ENCODE measurements at regions not wholly inside any gene's neighbourhood (a gene's known extent, or its start where the extent isn't known, plus 50 kb on each side); places are given as distances from the start of the nearest gene placed in this dataset.

- no peaks in the 10 kb centered on the region for H3K27me3 ChIP-seq (ENCODE audit: insufficient read depth, low read length)
- no peaks in the 10 kb centered on the region for H3K4me1 ChIP-seq (ENCODE audit: insufficient read depth, low read length)
- peaks cover under 1% of the 10 kb centered on the region; the same call in 1 of the 2 replicates for H3K9me3 ChIP-seq (ENCODE audit: insufficient read depth, low read depth, low read length)
- no peaks in the 10 kb centered on the region for H3K36me3 ChIP-seq (ENCODE audit: insufficient read depth, low read depth, low read length)
- no peak overlapping the region for H3K27ac ChIP-seq (ENCODE audit: low read length)
- H3K4me3 ChIP-seq (ENCODE audit: low read length) = no peak overlapping the region
- no peak overlapping the region for H3K9ac ChIP-seq (ENCODE audit: low read depth, low read length)
Observed at GRCh38 chr10:55485827-55486226, 684.8 kb upstream of the PCDH15 start.

- Histone ChIP-seq H3K4me3 (ENCODE audit: low read length) (no peak overlapping the region), H3K9me3 (ENCODE audit: insufficient read depth, low read depth, low read length) (peaks cover 6% of the 10 kb centered on the region), H3K27ac (ENCODE audit: low read length) (no peak overlapping the region), H3K4me1 (ENCODE audit: insufficient read depth, low read length) (no peaks in the 10 kb centered on the region), H3K36me3 (ENCODE audit: insufficient read depth, low read depth, low read length) (no peaks in the 10 kb centered on the region), H3K27me3 (ENCODE audit: insufficient read depth, low read length) (no peaks in the 10 kb centered on the region), H3K9ac (ENCODE audit: low read depth, low read length) (no peak overlapping the region)
Observed at GRCh38 chr10:55476129-55476528, 675.1 kb upstream of the PCDH15 start.

- H3K36me3 ChIP-seq (ENCODE audit: insufficient read depth, low read depth, low read length) = no peaks in the 10 kb centered on the region
Observed at GRCh38 chr10:55474258-55474657, 673.2 kb upstream of the PCDH15 start.

GRCh38 chr10:55470840-55471239 is 669.8 kb upstream of the PCDH15 start:
- H3K4me3 ChIP-seq (ENCODE audit: low read length) = no peak overlapping the region
- H3K9ac ChIP-seq (ENCODE audit: low read depth, low read length) = no peak overlapping the region
- no peaks in the 10 kb centered on the region; the same call in 1 of the 2 replicates for H3K9me3 ChIP-seq (ENCODE audit: insufficient read depth, low read depth, low read length)
- H3K27ac ChIP-seq (ENCODE audit: low read length) = no peak overlapping the region
- H3K27me3 ChIP-seq (ENCODE audit: insufficient read depth, low read length) = no peaks in the 10 kb centered on the region
- no peaks in the 10 kb centered on the region for H3K36me3 ChIP-seq (ENCODE audit: insufficient read depth, low read depth, low read length)
- no peaks in the 10 kb centered on the region for H3K4me1 ChIP-seq (ENCODE audit: insufficient read depth, low read length)

More at GRCh38 chr10:55474258-55474657, 673.2 kb upstream of the PCDH15 start:
- Histone ChIP-seq H3K27ac (ENCODE audit: low read length) (no peak overlapping the region), H3K9ac (ENCODE audit: low read depth, low read length) (no peak overlapping the region), H3K27me3 (ENCODE audit: insufficient read depth, low read length) (no peaks in the 10 kb centered on the region), H3K4me1 (ENCODE audit: insufficient read depth, low read length) (no peaks in the 10 kb centered on the region), H3K9me3 (ENCODE audit: insufficient read depth, low read depth, low read length) (no peaks in the 10 kb centered on the region; the same call in none of the 2 replicates), H3K4me3 (ENCODE audit: low read length) (no peak overlapping the region)

GRCh38 chr10:55466806-55467504 is 665.9 kb upstream of the PCDH15 start:
- Histone ChIP-seq H3K4me3 (ENCODE audit: low read length) (no peak overlapping the region), H3K9ac (ENCODE audit: low read depth, low read length) (no peak overlapping the region), H3K27ac (ENCODE audit: low read length) (no peak overlapping the region), H3K36me3 (ENCODE audit: insufficient read depth, low read depth, low read length) (no peaks in the 10 kb centered on the region), H3K9me3 (ENCODE audit: insufficient read depth, low read depth, low read length) (no peaks in the 10 kb centered on the region; the same call in 1 of the 2 replicates), H3K4me1 (ENCODE audit: insufficient read depth, low read length) (no peaks in the 10 kb centered on the region), H3K27me3 (ENCODE audit: insufficient read depth, low read length) (no peaks in the 10 kb centered on the region)

- Histone ChIP-seq H3K9ac (ENCODE audit: low read depth, low read length) (no peak overlapping the region), H3K27me3 (ENCODE audit: insufficient read depth, low read length) (no peaks in the 10 kb centered on the region), H3K27ac (ENCODE audit: low read length) (no peak overlapping the region), H3K9me3 (ENCODE audit: insufficient read depth, low read depth, low read length) (no peaks in the 10 kb centered on the region), H3K36me3 (ENCODE audit: insufficient read depth, low read depth, low read length) (no peaks in the 10 kb centered on the region), H3K4me3 (ENCODE audit: low read length) (no peak overlapping the region), H3K4me1 (ENCODE audit: insufficient read depth, low read length) (no peaks in the 10 kb centered on the region)
Observed at GRCh38 chr10:55464083-55464482, 663.1 kb upstream of the PCDH15 start.

GRCh38 chr10:55460008-55460407 is 659.0 kb upstream of the PCDH15 start:
- Histone ChIP-seq H3K27ac (ENCODE audit: low read length) (no peak overlapping the region), H3K36me3 (ENCODE audit: insufficient read depth, low read depth, low read length) (no peaks in the 10 kb centered on the region), H3K4me3 (ENCODE audit: low read length) (no peak overlapping the region), H3K27me3 (ENCODE audit: insufficient read depth, low read length) (no peaks in the 10 kb centered on the region), H3K9ac (ENCODE audit: low read depth, low read length) (no peak overlapping the region), H3K9me3 (ENCODE audit: insufficient read depth, low read depth, low read length) (no peaks in the 10 kb centered on the region), H3K4me1 (ENCODE audit: insufficient read depth, low read length) (no peaks in the 10 kb centered on the region; the same call in 1 of the 2 replicates)

- Histone ChIP-seq H3K27me3 (ENCODE audit: insufficient read depth, low read length) (no peaks in the 10 kb centered on the region), H3K4me1 (ENCODE audit: insufficient read depth, low read length) (no peaks in the 10 kb centered on the region), H3K4me3 (ENCODE audit: low read length) (no peak overlapping the region), H3K9me3 (ENCODE audit: insufficient read depth, low read depth, low read length) (no peaks in the 10 kb centered on the region), H3K9ac (ENCODE audit: low read depth, low read length) (no peak overlapping the region), H3K36me3 (ENCODE audit: insufficient read depth, low read depth, low read length) (no peaks in the 10 kb centered on the region), H3K27ac (ENCODE audit: low read length) (no peak overlapping the region)
Observed at GRCh38 chr10:55449981-55450380, 649.0 kb upstream of the PCDH15 start.

GRCh38 chr10:55446441-55447002 is 645.5 kb upstream of the PCDH15 start:
- Histone ChIP-seq H3K4me1 (ENCODE audit: insufficient read depth, low read length) (no peaks in the 10 kb centered on the region), H3K9me3 (ENCODE audit: insufficient read depth, low read depth, low read length) (no peaks in the 10 kb centered on the region), H3K27me3 (ENCODE audit: insufficient read depth, low read length) (no peaks in the 10 kb centered on the region), H3K9ac (ENCODE audit: low read depth, low read length) (no peak overlapping the region), H3K4me3 (ENCODE audit: low read length) (no peak overlapping the region), H3K36me3 (ENCODE audit: insufficient read depth, low read depth, low read length) (no peaks in the 10 kb centered on the region), H3K27ac (ENCODE audit: low read length) (no peak overlapping the region)

GRCh38 chr10:55441777-55442176 is 640.7 kb upstream of the PCDH15 start:
- Histone ChIP-seq H3K27ac (ENCODE audit: low read length) (no peak overlapping the region), H3K4me1 (ENCODE audit: insufficient read depth, low read length) (no peaks in the 10 kb centered on the region), H3K4me3 (ENCODE audit: low read length) (no peak overlapping the region), H3K9ac (ENCODE audit: low read depth, low read length) (no peak overlapping the region), H3K9me3 (ENCODE audit: insufficient read depth, low read depth, low read length) (no peaks in the 10 kb centered on the region), H3K36me3 (ENCODE audit: insufficient read depth, low read depth, low read length) (no peaks in the 10 kb centered on the region), H3K27me3 (ENCODE audit: insufficient read depth, low read length) (no peaks in the 10 kb centered on the region)

GRCh38 chr10:55426138-55426537 is 625.1 kb upstream of the PCDH15 start:
- Histone ChIP-seq H3K9ac (ENCODE audit: low read depth, low read length) (no peak overlapping the region), H3K27ac (ENCODE audit: low read length) (no peak overlapping the region), H3K4me3 (ENCODE audit: low read length) (no peak overlapping the region), H3K9me3 (ENCODE audit: insufficient read depth, low read depth, low read length) (no peaks in the 10 kb centered on the region), H3K4me1 (ENCODE audit: insufficient read depth, low read length) (no peaks in the 10 kb centered on the region), H3K36me3 (ENCODE audit: insufficient read depth, low read depth, low read length) (no peaks in the 10 kb centered on the region), H3K27me3 (ENCODE audit: insufficient read depth, low read length) (no peaks in the 10 kb centered on the region)

GRCh38 chr10:55410415-55410885 is 609.4 kb upstream of the PCDH15 start:
- Histone ChIP-seq H3K4me3 (ENCODE audit: low read length) (no peak overlapping the region), H3K4me1 (ENCODE audit: insufficient read depth, low read length) (no peaks in the 10 kb centered on the region), H3K36me3 (ENCODE audit: insufficient read depth, low read depth, low read length) (no peaks in the 10 kb centered on the region), H3K27ac (ENCODE audit: low read length) (no peak overlapping the region), H3K9me3 (ENCODE audit: insufficient read depth, low read depth, low read length) (no peaks in the 10 kb centered on the region), H3K27me3 (ENCODE audit: insufficient read depth, low read length) (no peaks in the 10 kb centered on the region), H3K9ac (ENCODE audit: low read depth, low read length) (no peak overlapping the region)
